ENCODE measurements at regions not wholly inside any gene's neighbourhood (a gene's known extent, or its start where the extent isn't known, plus 50 kb on each side); places are given as distances from the start of the nearest gene placed in this dataset.

- TF ChIP-seq GATA3 (IDR thresholded peaks at IDR 0.05; ENCODE audit: low read depth, low read length) (no peak), GATA2 (IDR thresholded peaks at IDR 0.05; ENCODE audit: low read depth, low read length) (no peak)
Measured at GRCh38 chr14:94717808-94718207, 52.1 kb downstream of the GSC start.

GRCh38 chr14:94716976-94717375 is 52.9 kb downstream of the GSC start:
- TF ChIP-seq GATA3 (IDR thresholded peaks at IDR 0.05; ENCODE audit: low read depth, low read length), result no peak
- no peak for TF ChIP-seq GATA2 (IDR thresholded peaks at IDR 0.05; ENCODE audit: low read depth, low read length)

DNA sequence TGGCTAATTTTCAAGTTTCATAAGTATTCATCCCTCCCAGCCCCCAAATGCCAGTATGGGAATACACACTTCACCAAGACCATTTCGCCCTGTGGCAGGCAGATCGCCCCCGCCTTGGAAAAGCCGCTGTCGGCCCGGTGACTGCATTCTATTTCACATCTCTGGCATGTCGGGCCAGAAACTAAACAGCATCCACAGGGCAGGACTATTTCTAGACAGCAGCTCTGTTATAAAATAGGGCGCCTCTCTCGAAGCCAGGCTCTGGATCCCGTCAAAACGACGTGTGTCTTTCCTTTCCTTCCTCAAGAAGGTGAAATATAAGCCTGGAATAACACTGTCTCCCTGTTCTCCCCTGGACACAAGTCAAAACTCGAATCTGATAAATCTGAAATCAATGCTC is 56.8 kb downstream of the GSC start:
- TF ChIP-seq GATA3 (IDR thresholded peaks at IDR 0.05; ENCODE audit: low read depth, low read length) (no peak), GATA2 (IDR thresholded peaks at IDR 0.05; ENCODE audit: low read depth, low read length) (no peak)

GRCh38 chr14:94710731-94711130 is 59.2 kb downstream of the GSC start:
- TF ChIP-seq GATA3 (IDR thresholded peaks at IDR 0.05; ENCODE audit: low read depth, low read length) (no peak), GATA2 (IDR thresholded peaks at IDR 0.05; ENCODE audit: low read depth, low read length) (no peak)

- TF ChIP-seq GATA3 (IDR thresholded peaks at IDR 0.05; ENCODE audit: low read depth, low read length) (no peak), GATA2 (IDR thresholded peaks at IDR 0.05; ENCODE audit: low read depth, low read length) (no peak)
Measured at GRCh38 chr14:94707494-94707893, 62.4 kb downstream of the GSC start.

GRCh38 chr14:94706133-94706532 is 63.8 kb downstream of the GSC start:
- TF ChIP-seq GATA2 (IDR thresholded peaks at IDR 0.05; ENCODE audit: low read depth, low read length), result no peak
- no peak for TF ChIP-seq GATA3 (IDR thresholded peaks at IDR 0.05; ENCODE audit: low read depth, low read length)

GRCh38 chr14:94702629-94703028 is 67.3 kb downstream of the GSC start:
- no peak for TF ChIP-seq GATA2 (IDR thresholded peaks at IDR 0.05; ENCODE audit: low read depth, low read length)
- no peak for TF ChIP-seq GATA3 (IDR thresholded peaks at IDR 0.05; ENCODE audit: low read depth, low read length)

GRCh38 chr14:94701861-94702370 is 68.0 kb downstream of the GSC start:
- TF ChIP-seq GATA3 (IDR thresholded peaks at IDR 0.05; ENCODE audit: low read depth, low read length), result no peak
- no peak for TF ChIP-seq GATA2 (IDR thresholded peaks at IDR 0.05; ENCODE audit: low read depth, low read length)

- TF ChIP-seq GATA2 (IDR thresholded peaks at IDR 0.05; ENCODE audit: low read depth, low read length) (no peak), GATA3 (IDR thresholded peaks at IDR 0.05; ENCODE audit: low read depth, low read length) (no peak)
Measured at GRCh38 chr14:94700336-94700735, 69.6 kb downstream of the GSC start.

GRCh38 chr14:94699831-94700230 is 70.1 kb downstream of the GSC start:
- TF ChIP-seq GATA3 (IDR thresholded peaks at IDR 0.05; ENCODE audit: low read depth, low read length) (no peak), GATA2 (IDR thresholded peaks at IDR 0.05; ENCODE audit: low read depth, low read length) (no peak)

- no peak for TF ChIP-seq GATA2 (IDR thresholded peaks at IDR 0.05; ENCODE audit: low read depth, low read length)
Measured at GRCh38 chr14:94697773-94698556, 71.9 kb downstream of the GSC start.

DNA sequence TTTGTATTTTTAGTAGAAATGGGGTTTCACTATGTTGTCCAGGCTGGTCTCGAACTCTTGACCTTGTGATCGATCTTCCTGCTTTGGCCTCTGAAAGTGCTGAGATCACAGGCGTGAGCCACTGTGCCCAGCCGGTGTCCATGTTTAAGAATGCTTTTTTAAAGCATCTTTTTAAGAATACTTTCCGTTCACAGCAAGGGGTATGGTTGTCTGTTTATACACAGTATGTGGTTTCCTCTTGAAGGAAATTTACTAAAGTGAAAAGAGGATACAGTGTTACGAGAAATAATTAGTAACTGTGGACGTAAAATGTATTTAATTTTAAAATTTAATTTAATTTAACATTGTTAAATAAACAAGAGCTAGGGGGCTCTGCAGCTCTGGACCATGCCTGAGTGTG is 73.4 kb downstream of the GSC start:
- no peak for TF ChIP-seq GATA3 (IDR thresholded peaks at IDR 0.05; ENCODE audit: low read depth, low read length)
- TF ChIP-seq GATA2 (IDR thresholded peaks at IDR 0.05; ENCODE audit: low read depth, low read length), result no peak

GRCh38 chr14:94695231-94695630 is 74.7 kb downstream of the GSC start:
- no peak for TF ChIP-seq GATA2 (IDR thresholded peaks at IDR 0.05; ENCODE audit: low read depth, low read length)
- TF ChIP-seq GATA3 (IDR thresholded peaks at IDR 0.05; ENCODE audit: low read depth, low read length), result no peak

DNA sequence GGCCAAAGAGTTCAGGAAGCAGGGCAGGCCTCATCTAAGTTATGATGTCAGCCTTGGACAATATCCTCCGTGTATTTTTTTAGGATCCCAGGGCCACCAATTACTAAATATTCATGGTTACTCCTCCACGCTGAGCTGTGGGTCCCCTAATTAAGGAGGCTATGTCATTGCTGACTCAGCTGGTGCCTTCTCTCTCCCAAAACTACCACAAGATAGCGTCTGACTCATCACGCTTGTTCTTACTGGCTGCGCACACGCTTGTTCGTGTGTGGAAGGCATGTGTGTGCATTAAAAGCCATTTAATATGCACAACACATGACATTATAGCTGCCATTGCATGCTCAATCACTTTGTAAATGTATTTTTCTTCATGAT is 78.3 kb downstream of the GSC start:
- TF ChIP-seq GATA3 (IDR thresholded peaks at IDR 0.05; ENCODE audit: low read depth, low read length) (no peak), GATA2 (IDR thresholded peaks at IDR 0.05; ENCODE audit: low read depth, low read length) (no peak)

DNA sequence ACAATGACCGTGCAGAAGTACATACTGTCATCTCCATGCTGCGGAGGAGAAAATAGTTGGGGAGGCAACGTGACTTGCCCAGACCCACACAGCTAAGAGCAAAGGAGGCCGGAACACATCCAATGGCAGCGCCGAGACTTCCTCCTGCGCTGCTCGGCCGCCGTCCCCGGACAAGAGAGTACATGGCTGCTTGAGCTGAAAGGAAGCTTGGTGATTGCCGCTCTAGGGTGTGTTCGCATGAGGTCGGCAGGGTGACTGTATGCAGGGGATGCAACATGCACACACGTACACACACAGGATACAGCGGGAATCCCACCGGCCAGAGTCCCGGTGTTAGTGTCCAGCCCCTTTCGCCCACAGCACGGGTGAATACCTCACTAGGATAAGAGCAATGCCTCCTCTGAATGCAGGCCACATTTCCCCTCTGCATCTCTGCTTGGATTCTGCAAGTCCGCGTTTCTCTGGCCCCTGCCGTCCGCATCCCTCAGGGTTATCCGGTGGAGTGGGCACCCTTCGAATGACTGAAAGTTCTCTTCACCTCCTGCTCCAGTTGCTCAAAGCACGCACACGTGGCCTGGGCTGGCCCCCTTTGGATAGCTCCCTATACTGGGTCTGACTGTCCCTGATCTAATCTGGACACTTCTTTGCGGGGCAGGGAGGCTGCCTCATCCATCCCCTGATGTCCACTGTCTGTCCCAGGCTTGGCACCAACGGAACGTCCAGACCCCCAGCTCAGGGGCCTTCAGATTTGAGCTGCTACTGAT is 78.8 kb downstream of the GSC start:
- TF ChIP-seq GATA3 (IDR thresholded peaks at IDR 0.05; ENCODE audit: low read depth, low read length) (no peak), GATA2 (IDR thresholded peaks at IDR 0.05; ENCODE audit: low read depth, low read length) (no peak)

Data from SH-SY5Y (cell line).